ENCODE measurements at regions not wholly inside any gene's neighbourhood (a gene's known extent, or its start where the extent isn't known, plus 50 kb on each side); places are given as distances from the start of the nearest gene placed in this dataset.

DNA sequence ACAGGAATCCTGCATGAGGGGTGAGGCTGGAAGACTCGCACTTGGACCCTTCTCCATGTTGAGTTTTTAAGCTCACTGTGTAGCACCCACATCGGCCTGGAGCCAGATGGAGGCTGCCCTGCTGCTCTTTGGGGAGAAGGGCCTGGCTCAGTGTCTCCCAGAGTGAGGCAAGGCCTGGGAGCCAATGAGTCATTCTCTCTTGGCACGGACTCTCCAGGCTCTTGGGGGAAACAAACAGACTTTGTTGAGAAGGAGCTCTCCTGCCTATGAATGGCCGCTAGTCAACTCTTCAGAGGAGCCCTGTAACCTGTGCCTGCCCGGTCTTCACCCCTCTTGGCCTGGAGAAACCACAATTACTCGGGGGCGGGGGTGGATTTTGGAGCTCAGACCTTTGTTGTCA, 50.8 kb upstream of the MAF start:
- intact Hi-C loops (cut with DNase I) = no loop called here
- TF ChIP-seq, protein P1, sequence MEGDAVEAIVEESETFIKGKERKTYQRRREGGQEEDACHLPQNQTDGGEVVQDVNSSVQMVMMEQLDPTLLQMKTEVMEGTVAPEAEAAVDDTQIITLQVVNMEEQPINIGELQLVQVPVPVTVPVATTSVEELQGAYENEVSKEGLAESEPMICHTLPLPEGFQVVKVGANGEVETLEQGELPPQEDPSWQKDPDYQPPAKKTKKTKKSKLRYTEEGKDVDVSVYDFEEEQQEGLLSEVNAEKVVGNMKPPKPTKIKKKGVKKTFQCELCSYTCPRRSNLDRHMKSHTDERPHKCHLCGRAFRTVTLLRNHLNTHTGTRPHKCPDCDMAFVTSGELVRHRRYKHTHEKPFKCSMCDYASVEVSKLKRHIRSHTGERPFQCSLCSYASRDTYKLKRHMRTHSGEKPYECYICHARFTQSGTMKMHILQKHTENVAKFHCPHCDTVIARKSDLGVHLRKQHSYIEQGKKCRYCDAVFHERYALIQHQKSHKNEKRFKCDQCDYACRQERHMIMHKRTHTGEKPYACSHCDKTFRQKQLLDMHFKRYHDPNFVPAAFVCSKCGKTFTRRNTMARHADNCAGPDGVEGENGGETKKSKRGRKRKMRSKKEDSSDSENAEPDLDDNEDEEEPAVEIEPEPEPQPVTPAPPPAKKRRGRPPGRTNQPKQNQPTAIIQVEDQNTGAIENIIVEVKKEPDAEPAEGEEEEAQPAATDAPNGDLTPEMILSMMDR (IDR thresholded peaks at IDR 0.05) = no peak
- TF ChIP-seq POLR2A (IDR thresholded peaks at IDR 0.05) = no peak
- ATAC-seq (peak in 3 of 4 donors; percentile 28 to 87 (median 60)), DNase-seq (peak in 3 of 5 donors; percentile 28 to 63 (median 48))
- Histone ChIP-seq H3K36me3 (no peaks in the 10 kb centered on the region), H3K4me3 (no peak overlapping the region), H3K27me3 (no peaks in the 10 kb centered on the region), H3K4me1 (peaks cover 0 to 6% (median 0%) of the 10 kb centered on the region in 12 donors), H3K9me3 (no peaks in the 10 kb centered on the region), H3K27ac (no peak overlapping the region)
- WGBS, 4 donors = 64 to 91% (median 83%) methylated on average over 7 of the region's 7 CpGs
